Retinal pigment epithelial cell (primary cell): ENCODE measurements at regions not wholly inside any gene's neighbourhood (a gene's known extent, or its start where the extent isn't known, plus 50 kb on each side); places are given as distances from the start of the nearest gene placed in this dataset.

Source experiments
- DNase-seq: peaks from one replicate; pipeline ENCODE4 v3.0.0-alpha.2; 2010; ENCODE audit warnings: low read depth
- H3K4me3 ChIP-seq: 2 replicates; pipeline ENCODE4 v1.5.1; 2011; ENCODE audit warnings: mild to moderate bottlenecking, low read length, control low read depth, moderate library complexity
- TF ChIP-seq, protein P1 (sequence below): conservative IDR thresholded peaks from 2 replicates; pipeline ENCODE4 v1.5.1; 2011; ENCODE audit warnings: low read depth, low read length, control low read depth, inconsistent platforms

DNA sequence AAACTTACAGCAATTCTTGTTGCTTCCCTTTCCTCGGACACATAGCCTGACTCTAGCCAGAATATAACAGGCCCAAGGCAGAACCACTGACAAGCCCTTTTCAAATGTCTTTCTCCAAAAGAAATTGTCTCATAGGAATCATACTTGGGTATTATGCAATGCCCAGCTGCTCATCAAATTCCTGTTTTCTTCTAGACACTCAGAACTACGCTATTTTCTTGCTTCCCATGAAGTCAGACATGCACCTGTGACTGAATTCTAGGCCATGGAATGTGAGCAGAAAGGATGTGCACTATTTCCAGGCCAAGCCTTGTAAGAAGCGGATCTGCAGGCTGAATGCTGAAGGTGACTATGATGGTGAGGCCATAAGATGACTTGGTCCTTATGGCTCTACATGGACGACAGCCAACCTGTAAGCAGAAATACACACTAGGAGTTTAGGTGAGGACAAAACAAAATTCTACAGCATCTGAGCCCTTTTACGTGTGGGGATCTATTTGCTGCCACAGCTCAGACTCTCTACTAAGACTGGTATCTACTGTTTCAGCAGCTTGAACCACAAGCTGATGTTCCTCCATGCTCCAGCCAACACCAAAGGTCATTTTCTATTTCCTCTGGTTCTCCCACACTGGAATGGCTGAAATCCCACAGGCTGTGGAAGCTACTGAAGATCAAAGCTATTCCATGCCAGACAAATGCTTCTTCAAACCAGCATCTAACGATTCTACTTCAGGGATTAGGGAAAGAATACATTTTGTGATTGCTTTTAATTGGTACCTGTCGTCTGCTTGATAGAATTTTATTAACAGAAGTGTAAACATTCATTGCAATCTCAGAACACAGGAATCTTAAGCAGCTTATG, 378.7 kb downstream of the RBM43 start:
- no peak overlapping the region for H3K4me3 ChIP-seq
- TF ChIP-seq, protein P1, sequence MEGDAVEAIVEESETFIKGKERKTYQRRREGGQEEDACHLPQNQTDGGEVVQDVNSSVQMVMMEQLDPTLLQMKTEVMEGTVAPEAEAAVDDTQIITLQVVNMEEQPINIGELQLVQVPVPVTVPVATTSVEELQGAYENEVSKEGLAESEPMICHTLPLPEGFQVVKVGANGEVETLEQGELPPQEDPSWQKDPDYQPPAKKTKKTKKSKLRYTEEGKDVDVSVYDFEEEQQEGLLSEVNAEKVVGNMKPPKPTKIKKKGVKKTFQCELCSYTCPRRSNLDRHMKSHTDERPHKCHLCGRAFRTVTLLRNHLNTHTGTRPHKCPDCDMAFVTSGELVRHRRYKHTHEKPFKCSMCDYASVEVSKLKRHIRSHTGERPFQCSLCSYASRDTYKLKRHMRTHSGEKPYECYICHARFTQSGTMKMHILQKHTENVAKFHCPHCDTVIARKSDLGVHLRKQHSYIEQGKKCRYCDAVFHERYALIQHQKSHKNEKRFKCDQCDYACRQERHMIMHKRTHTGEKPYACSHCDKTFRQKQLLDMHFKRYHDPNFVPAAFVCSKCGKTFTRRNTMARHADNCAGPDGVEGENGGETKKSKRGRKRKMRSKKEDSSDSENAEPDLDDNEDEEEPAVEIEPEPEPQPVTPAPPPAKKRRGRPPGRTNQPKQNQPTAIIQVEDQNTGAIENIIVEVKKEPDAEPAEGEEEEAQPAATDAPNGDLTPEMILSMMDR, result no peak
- DNase-seq, result peak; percentile 34

DNA sequence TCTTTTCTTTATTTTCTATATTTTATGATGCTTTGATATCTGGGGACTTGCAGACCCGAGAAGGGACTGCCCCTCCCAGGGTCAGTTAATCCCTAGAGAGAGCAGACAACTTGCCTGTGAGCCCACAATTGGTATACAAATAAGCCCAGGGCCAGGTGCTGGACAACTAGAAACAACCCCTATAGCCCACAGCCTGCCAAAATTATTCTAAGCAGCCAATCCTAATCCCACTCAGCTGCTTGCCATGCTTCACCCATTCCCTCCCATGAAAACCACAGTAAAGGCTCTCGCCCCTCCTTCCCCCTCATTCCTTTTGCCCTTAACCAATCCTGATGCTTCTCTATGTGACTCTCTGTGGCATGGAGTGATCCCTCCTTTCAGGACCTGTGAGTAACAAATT, 380.7 kb downstream of the RBM43 start:
- DNase-seq, result no peak
- no peak overlapping the region for H3K4me3 ChIP-seq
- TF ChIP-seq, protein P1, result no peak

DNA sequence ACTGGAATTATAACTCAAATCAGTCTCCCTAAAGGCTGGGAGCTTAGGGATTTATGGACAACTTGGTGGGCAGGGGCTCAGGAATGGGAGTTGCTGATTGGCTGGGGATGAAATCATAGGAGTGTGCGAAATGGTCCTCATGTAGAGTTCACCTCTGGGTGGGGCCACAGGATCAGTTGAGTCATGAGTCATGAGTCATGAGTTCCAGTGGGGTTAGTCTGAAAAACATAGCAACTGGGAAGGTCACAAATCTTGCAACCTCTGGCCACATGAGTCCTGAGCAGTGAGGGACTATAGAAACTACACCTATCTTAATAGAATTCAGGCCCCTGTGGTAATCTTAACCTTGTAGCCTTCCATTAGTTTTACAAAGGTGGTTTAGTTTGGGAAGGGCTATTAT, 383.3 kb downstream of the RBM43 start:
- H3K4me3 ChIP-seq, result no peak overlapping the region
- TF ChIP-seq, protein P1, result no peak
- no peak for DNase-seq

DNA sequence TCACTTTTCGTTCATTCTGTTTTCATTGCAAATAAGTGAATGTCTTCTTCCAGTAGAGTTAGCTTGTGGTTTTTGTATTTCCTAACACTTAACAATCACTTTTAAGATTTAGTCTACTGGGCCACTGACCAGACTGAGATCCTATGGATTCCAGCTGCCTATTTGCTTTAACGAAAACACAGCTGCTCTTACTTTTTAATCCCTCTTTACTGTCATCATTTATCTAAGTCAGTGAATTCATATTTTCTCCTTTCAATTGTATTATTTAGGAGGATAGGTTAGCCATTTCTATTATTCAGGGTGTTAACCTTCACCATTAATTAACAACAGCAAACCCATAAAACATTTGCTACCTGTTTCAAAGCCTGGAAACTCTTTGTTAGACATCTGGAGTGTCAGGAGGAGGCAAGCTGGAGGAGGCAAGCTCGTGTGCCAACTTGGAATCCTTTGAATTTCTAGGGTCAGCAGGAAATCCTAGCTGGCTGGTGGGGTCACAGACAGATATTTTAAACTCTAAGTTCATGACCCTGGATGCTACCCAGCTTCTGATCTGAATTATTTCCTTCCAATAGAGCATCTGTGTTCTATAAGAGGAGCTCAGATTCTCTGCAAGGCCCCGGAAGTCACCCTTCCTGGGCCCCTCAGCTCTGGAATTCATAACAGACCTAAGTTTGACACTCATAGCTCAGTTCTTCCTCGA, 385.3 kb downstream of the RBM43 start:
- TF ChIP-seq, protein P1, result no peak
- DNase-seq, result no peak

DNA sequence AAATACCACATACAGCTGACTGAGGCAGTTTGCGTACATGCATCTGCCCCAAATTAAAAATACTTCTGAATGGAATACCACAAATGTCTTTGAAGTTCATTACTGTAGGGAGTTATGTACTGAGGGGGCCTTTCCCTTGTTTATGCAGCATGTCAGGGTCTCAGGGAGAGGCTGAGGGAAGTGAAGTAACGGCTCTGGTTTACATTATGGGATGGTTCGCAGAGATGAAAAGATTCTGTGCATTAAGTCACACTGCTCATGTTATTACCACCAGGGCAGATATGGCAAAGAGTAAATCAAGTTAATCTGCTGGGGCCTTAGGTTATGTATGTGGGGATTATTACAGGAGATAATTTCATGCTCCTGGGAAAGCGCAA, 385.9 kb upstream of the RND3 start:
- no peak overlapping the region for H3K4me3 ChIP-seq
- TF ChIP-seq, protein P1, result no peak
- no peak for DNase-seq

More for the DNA sequence above, 385.3 kb downstream of the RBM43 start:
- H3K4me3 ChIP-seq, result no peak overlapping the region

DNA sequence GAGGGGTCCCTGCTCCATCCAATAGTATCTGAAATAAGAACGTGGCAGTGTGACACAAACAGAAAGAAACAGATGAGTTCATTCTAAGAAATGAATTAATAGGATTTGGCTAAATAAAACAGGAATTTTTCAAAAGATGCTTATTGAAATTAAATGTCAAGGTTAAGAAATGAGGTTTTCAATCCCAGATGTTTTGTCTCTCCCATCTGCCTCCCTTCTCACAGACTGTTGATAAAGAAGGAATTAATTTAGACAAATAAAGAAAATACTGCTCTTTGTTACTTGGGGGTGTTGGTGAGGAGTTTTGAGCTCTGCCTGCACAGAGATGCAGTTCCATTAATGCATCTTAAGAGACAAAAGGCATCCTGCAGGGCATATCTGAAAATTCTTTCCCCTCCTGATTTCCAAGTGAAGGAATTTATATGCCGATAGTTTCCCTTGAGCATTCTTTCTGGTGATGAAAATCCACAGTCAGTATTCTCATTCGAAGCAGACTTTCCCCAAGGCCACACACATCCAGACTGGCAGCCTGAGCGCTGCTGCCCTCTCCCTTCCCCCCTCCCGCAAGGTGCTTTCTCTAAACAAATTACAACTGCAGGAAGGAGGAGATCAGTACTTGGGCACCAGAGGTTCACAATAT, 385.4 kb upstream of the RND3 start:
- TF ChIP-seq, protein P1, result no peak
- no peak for DNase-seq
- H3K4me3 ChIP-seq, result no peak overlapping the region
